ENCODE measurements at regions not wholly inside any gene's neighbourhood (a gene's known extent, or its start where the extent isn't known, plus 50 kb on each side); places are given as distances from the start of the nearest gene placed in this dataset.

DNA sequence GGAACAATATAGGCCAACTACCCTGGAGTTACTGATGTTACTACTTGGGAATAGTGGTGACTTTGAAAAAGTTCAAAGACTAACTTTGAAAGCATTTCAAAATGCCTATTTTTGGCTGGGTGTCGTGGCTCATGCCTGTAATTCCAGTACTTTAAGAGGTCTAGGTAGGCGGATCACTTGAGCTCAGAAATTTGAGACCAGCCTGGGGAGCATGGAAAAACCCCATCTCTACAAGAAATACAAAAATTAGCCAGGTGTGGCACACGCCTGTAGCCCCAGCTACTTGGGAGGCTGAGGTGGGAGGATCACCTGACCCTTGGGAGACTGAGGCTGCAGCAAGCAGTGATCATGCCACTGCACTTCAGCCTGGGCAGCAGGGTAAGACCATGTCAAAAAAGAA is 105.3 kb downstream of the ARRDC3 start:
- H2BK15ac ChIP-seq (ENCODE audit: low read length), result no peak overlapping the region
- no peaks in the 10 kb centered on the region for H3K9me3 ChIP-seq (ENCODE audit: insufficient read depth in 2 of 2, low read depth in 1 of 2, low read length in 1 of 2)
- no peak overlapping the region for H3K4me2 ChIP-seq (ENCODE audit: insufficient read depth in 1 of 2, low read depth in 2 of 2, low read length in 2 of 2)
- no peak overlapping the region for H2AK5ac ChIP-seq (ENCODE audit: low read depth, low read length)
- H2AFZ ChIP-seq (ENCODE audit: low read length), result no peak overlapping the region
- no peak overlapping the region for H4K91ac ChIP-seq (replicated peaks; ENCODE audit: insufficient read length, low read length)
- H3K36me3 ChIP-seq (ENCODE audit: control insufficient read depth in 2 of 4, insufficient read depth in 4 of 4, low read length in 3 of 4), result no peaks in the 10 kb centered on the region
- no peak overlapping the region for H3K27ac ChIP-seq (ENCODE audit: low read depth, low read length)
- no peak overlapping the region for H3K9ac ChIP-seq (replicated peaks in 1 of 4; ENCODE audit: extremely low read depth in 1 of 4, low read depth in 3 of 4, low read length in 3 of 4)
- peaks cover 0 to 2% (median 0%) of the 10 kb centered on the region in 4 experiments; a peak in 1 of 7 replicates for H3K4me1 ChIP-seq (replicated peaks in 1 of 4; ENCODE audit: control insufficient read depth in 3 of 4, insufficient read depth in 4 of 4, low read length in 3 of 4)
- H3K18ac ChIP-seq (ENCODE audit: extremely low read depth, low read length), result no peak overlapping the region
- H3K14ac ChIP-seq (ENCODE audit: insufficient read length), result no peak overlapping the region
- TF ChIP-seq BACH1 (IDR thresholded peaks at IDR 0.05; ENCODE audit: low read length) (no peak), KDM4A (IDR thresholded peaks at IDR 0.05; ENCODE audit: low read depth, low read length, severe bottlenecking) (no peak), CBX8 (IDR thresholded peaks at IDR 0.05; ENCODE audit: borderline replicate concordance, low read depth, low read length) (no peak), TEAD4 (IDR thresholded peaks at IDR 0.05; ENCODE audit: low read depth, low read length) (no peak), NANOG (IDR thresholded peaks at IDR 0.05; ENCODE audit: insufficient read depth, low read depth, low read length, poor library complexity, severe bottlenecking) (no peak), KDM5A (IDR thresholded peaks at IDR 0.05; ENCODE audit: low read length) (no peak), POLR2AphosphoS5 (IDR thresholded peaks at IDR 0.05; ENCODE audit: low read depth, low read length) (no peak), RNF2 (IDR thresholded peaks at IDR 0.05; ENCODE audit: borderline replicate concordance, low read depth, low read length, missing control alignments, poor library complexity, severe bottlenecking) (no peak), NRF1 (IDR thresholded peaks at IDR 0.05; ENCODE audit: low read depth, low read length) (no peak), SIX5 (IDR thresholded peaks at IDR 0.05; ENCODE audit: low read depth, low read length) (no peak), CBX5 (IDR thresholded peaks at IDR 0.05; ENCODE audit: low read depth, low read length) (no peak), TBP (IDR thresholded peaks at IDR 0.05; ENCODE audit: low read depth, low read length) (no peak), PHF8 (conservative IDR thresholded peaks at IDR 0.05; ENCODE audit: low read depth, low read length) (no peak)
- TF ChIP-seq, protein P1, sequence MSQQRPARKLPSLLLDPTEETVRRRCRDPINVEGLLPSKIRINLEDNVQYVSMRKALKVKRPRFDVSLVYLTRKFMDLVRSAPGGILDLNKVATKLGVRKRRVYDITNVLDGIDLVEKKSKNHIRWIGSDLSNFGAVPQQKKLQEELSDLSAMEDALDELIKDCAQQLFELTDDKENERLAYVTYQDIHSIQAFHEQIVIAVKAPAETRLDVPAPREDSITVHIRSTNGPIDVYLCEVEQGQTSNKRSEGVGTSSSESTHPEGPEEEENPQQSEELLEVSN (IDR thresholded peaks at IDR 0.05), result no peak
- peaks cover 0 to 3% (median 0%) of the 10 kb centered on the region in 4 experiments; a peak in 2 of 7 replicates for H3K27me3 ChIP-seq (replicated peaks in 1 of 4; ENCODE audit: control insufficient read depth in 3 of 4, extremely low read depth in 1 of 4, insufficient read depth in 3 of 4, low read length in 3 of 4)
- ChIA-PET POLR2A (ENCODE audit: partially characterized antibody) (no interaction called here), CTCF (ENCODE audit: partially characterized antibody) (interaction anchor here (0.9 to 2.3 kb wide), 2 partner anchors 58 to 108 kb away, joined by 3 to 9 read pairs; no protein-coding TSS in a partner anchor)
- no peak overlapping the region for H2BK12ac ChIP-seq (ENCODE audit: low read depth, low read length)
- no peak overlapping the region for H3K56ac ChIP-seq (replicated peaks; ENCODE audit: insufficient read length, low read depth, low read length)
- H2BK5ac ChIP-seq (ENCODE audit: low read depth, low read length), result no peak overlapping the region
- no peak for FAIRE-seq
- no peak overlapping the region for H4K5ac ChIP-seq (ENCODE audit: insufficient read length, low read depth, low read length)
- 97% methylated on average over 3 of the region's 3 CpGs; no CpG with 5 or more reads in 1 of the 2 experiments for WGBS, 2 experiments (ENCODE audit: extremely low coverage in 1 of 2, insufficient coverage in 1 of 2, insufficient read length in 1 of 2, insufficient replicate concordance in 2 of 2, low coverage in 1 of 2, low lambda C conversion rate in 2 of 2, missing lambda C conversion rate in 1 of 2)
- H2BK120ac ChIP-seq (replicated peaks; ENCODE audit: low read depth, low read length), result no peak overlapping the region
- H3K4ac ChIP-seq (replicated peaks; ENCODE audit: insufficient read length, low read depth, low read length), result no peak overlapping the region
- no peaks in the 10 kb centered on the region for H4K20me1 ChIP-seq (replicated peaks in 1 of 2; ENCODE audit: control insufficient read depth in 1 of 2, insufficient read depth in 2 of 2, low read length in 2 of 2)
- peaks cover 12% of the 10 kb centered on the region for H3K23me2 ChIP-seq (ENCODE audit: low read depth, low read length)
- no peaks in the 10 kb centered on the region for H3K79me2 ChIP-seq (ENCODE audit: control insufficient read depth in 1 of 2, insufficient read depth in 2 of 2, low read length in 2 of 2)
- H3K79me1 ChIP-seq (ENCODE audit: low read depth, low read length), result no peaks in the 10 kb centered on the region
- no peak overlapping the region for H3K4me3 ChIP-seq (ENCODE audit: extremely low read depth in 1 of 4, insufficient read depth in 2 of 4, low read depth in 3 of 4, low read length in 4 of 4)
- H2BK20ac ChIP-seq (ENCODE audit: low read length), result no peak overlapping the region
- no peak for DNase-seq (ENCODE audit: low read depth in 1 of 2, low spot score in 2 of 2)
- H4K8ac ChIP-seq (ENCODE audit: extremely low read depth, insufficient read depth, low read length), result no peak overlapping the region
- no peak overlapping the region for H3K23ac ChIP-seq (ENCODE audit: insufficient read length)

All from H1 (cell line).